RWPE2 (cell line): ENCODE measurements at regions not wholly inside any gene's neighbourhood (a gene's known extent, or its start where the extent isn't known, plus 50 kb on each side); places are given as distances from the start of the nearest gene placed in this dataset.

Experiments
- ATAC-seq: fragments of 200-7000 bp; cut with Tn5 transposase; 3 replicates; pipeline ENCODE4 v1.9.1; 2021; ENCODE audit warnings: low read depth
- DNase-seq: peaks from one replicate; pipeline ENCODE4 v3.0.0-alpha.2; 2020; ENCODE audit warnings: low spot score
- H3K27ac ChIP-seq: fragments of 450-650 bp; 2 replicates; pipeline ENCODE4 v1.5.1; 2017; ENCODE audit warnings: mild to moderate bottlenecking; ENCODE audit not compliant: poor library complexity, severe bottlenecking
- H3K27me3 ChIP-seq: fragments of 250-450 bp; sonication (Bioruptor Pico); 2 replicates; pipeline ENCODE4 v1.5.1; 2021; ENCODE audit warnings: mild to moderate bottlenecking, moderate library complexity; ENCODE audit not compliant: insufficient read depth, poor library complexity, severe bottlenecking
- H3K36me3 ChIP-seq: fragments of 250-450 bp; sonication (Bioruptor Pico); 2 replicates; pipeline ENCODE4 v1.5.1; 2020; ENCODE audit warnings: low read depth, mild to moderate bottlenecking, moderate library complexity
- H3K4me1 ChIP-seq: fragments of 250-450 bp; sonication (Bioruptor Pico); 2 replicates; pipeline ENCODE4 v1.5.1; 2021; ENCODE audit warnings: mild to moderate bottlenecking, moderate library complexity; ENCODE audit not compliant: insufficient read depth, poor library complexity, severe bottlenecking
- H3K4me3 ChIP-seq: fragments of 250-450 bp; sonication (Bioruptor Pico); 2 replicates; pipeline ENCODE4 v1.5.1; 2021; ENCODE audit warnings: mild to moderate bottlenecking, moderate library complexity; ENCODE audit not compliant: severe bottlenecking
- H3K9me3 ChIP-seq: fragments of 250-450 bp; sonication (Bioruptor Pico); 2 replicates; pipeline ENCODE4 v1.5.1; 2021; ENCODE audit warnings: mild to moderate bottlenecking, moderate library complexity; ENCODE audit not compliant: severe bottlenecking
- CTCF ChIP-seq: fragments of 450-650 bp; IDR thresholded peaks from one replicate; pipeline ENCODE4 v1.5.1; 2017; ENCODE audit warnings: mild to moderate bottlenecking, moderate library complexity; ENCODE audit not compliant: poor library complexity, severe bottlenecking

- Histone ChIP-seq H3K36me3 (no peaks in the 10 kb centered on the region), H3K9me3 (no peaks in the 10 kb centered on the region), H3K4me1 (no peaks in the 10 kb centered on the region), H3K27me3 (no peaks in the 10 kb centered on the region), H3K27ac (no peak overlapping the region), H3K4me3 (no peak overlapping the region)
- DNase-seq (no peak), ATAC-seq (peak; percentile 49; the same call in 2 of the 3 replicates)
- no peak for TF ChIP-seq CTCF
Observed at GRCh38 chr3:167110901-167111300, 269.2 kb downstream of the ZBBX start.

- H3K36me3 ChIP-seq, result no peaks in the 10 kb centered on the region
- DNase-seq (no peak), ATAC-seq (no peak)
- no peak overlapping the region for H3K4me3 ChIP-seq
- no peak for TF ChIP-seq CTCF
- H3K27me3 ChIP-seq, result no peaks in the 10 kb centered on the region
- no peaks in the 10 kb centered on the region for H3K9me3 ChIP-seq
- H3K27ac ChIP-seq, result no peak overlapping the region
- no peaks in the 10 kb centered on the region for H3K4me1 ChIP-seq
Observed at GRCh38 chr3:167109746-167110145, 270.4 kb downstream of the ZBBX start.

- Histone ChIP-seq H3K36me3 (no peaks in the 10 kb centered on the region), H3K27me3 (no peaks in the 10 kb centered on the region), H3K4me3 (no peak overlapping the region), H3K27ac (no peak overlapping the region), H3K9me3 (no peaks in the 10 kb centered on the region), H3K4me1 (no peaks in the 10 kb centered on the region)
- no peak for ATAC-seq
- no peak for TF ChIP-seq CTCF
- no peak for DNase-seq
Observed at GRCh38 chr3:167106456-167106855, 273.6 kb downstream of the ZBBX start.

GRCh38 chr3:167102071-167102470 is 278.0 kb downstream of the ZBBX start:
- no peaks in the 10 kb centered on the region for H3K9me3 ChIP-seq
- no peaks in the 10 kb centered on the region for H3K36me3 ChIP-seq
- no peak for DNase-seq
- H3K27ac ChIP-seq, result no peak overlapping the region
- no peaks in the 10 kb centered on the region for H3K27me3 ChIP-seq
- no peak for ATAC-seq
- no peak for TF ChIP-seq CTCF
- H3K4me1 ChIP-seq, result no peaks in the 10 kb centered on the region
- no peak overlapping the region for H3K4me3 ChIP-seq

- no peak overlapping the region for H3K4me3 ChIP-seq
- no peaks in the 10 kb centered on the region for H3K9me3 ChIP-seq
- DNase-seq, result no peak
- H3K27ac ChIP-seq, result no peak overlapping the region
- TF ChIP-seq CTCF, result no peak
- H3K27me3 ChIP-seq, result no peaks in the 10 kb centered on the region
- H3K4me1 ChIP-seq, result no peaks in the 10 kb centered on the region
- ATAC-seq, result no peak; the same call in 2 of the 3 replicates
- no peaks in the 10 kb centered on the region for H3K36me3 ChIP-seq
Observed at GRCh38 chr3:167100651-167101050, 279.4 kb downstream of the ZBBX start.
